ENCODE measurements at regions not wholly inside any gene's neighbourhood (a gene's known extent, or its start where the extent isn't known, plus 50 kb on each side); places are given as distances from the start of the nearest gene placed in this dataset.

- TF ChIP-seq MAX (IDR thresholded peaks at IDR 0.05; ENCODE audit: low read depth, low read length), result no peak
- no peak for TF ChIP-seq CTCF (IDR thresholded peaks at IDR 0.05; ENCODE audit: low read depth, low read length)
- no peak for TF ChIP-seq POLR2A (IDR thresholded peaks at IDR 0.05; ENCODE audit: extremely low read depth, insufficient read length)
- TF ChIP-seq MYC (IDR thresholded peaks at IDR 0.05; ENCODE audit: low read depth, low read length), result no peak
These were observed 141.3 kb upstream of the LYZL2 start for GRCh38 chr10:30770816-30771215.

GRCh38 chr10:30770229-30770628, 140.7 kb upstream of the LYZL2 start:
- no peak for TF ChIP-seq CTCF (IDR thresholded peaks at IDR 0.05; ENCODE audit: low read depth, low read length)
- no peak for TF ChIP-seq MYC (IDR thresholded peaks at IDR 0.05; ENCODE audit: low read depth, low read length)
- TF ChIP-seq MAX (IDR thresholded peaks at IDR 0.05; ENCODE audit: low read depth, low read length), result no peak
- TF ChIP-seq POLR2A (IDR thresholded peaks at IDR 0.05; ENCODE audit: extremely low read depth, insufficient read length), result no peak
- DNase-seq (ENCODE audit: low read depth), result no peak
- no peak overlapping the region for H3K4me3 ChIP-seq (ENCODE audit: low read depth, low read length)

More at GRCh38 chr10:30770816-30771215, 141.3 kb upstream of the LYZL2 start:
- no peak for DNase-seq (ENCODE audit: low read depth)
- no peak overlapping the region for H3K4me3 ChIP-seq (ENCODE audit: low read depth, low read length)

GRCh38 chr10:30769361-30769760, 139.8 kb upstream of the LYZL2 start:
- no peak for DNase-seq (ENCODE audit: low read depth)

GRCh38 chr10:30765616-30766015, 136.1 kb upstream of the LYZL2 start:
- H3K4me3 ChIP-seq (ENCODE audit: low read depth, low read length), result no peak overlapping the region
- no peak for DNase-seq (ENCODE audit: low read depth)
- TF ChIP-seq CTCF (IDR thresholded peaks at IDR 0.05; ENCODE audit: low read depth, low read length), result no peak
- no peak for TF ChIP-seq POLR2A (IDR thresholded peaks at IDR 0.05; ENCODE audit: extremely low read depth, insufficient read length)
- no peak for TF ChIP-seq MYC (IDR thresholded peaks at IDR 0.05; ENCODE audit: low read depth, low read length)
- TF ChIP-seq MAX (IDR thresholded peaks at IDR 0.05; ENCODE audit: low read depth, low read length), result no peak

More at GRCh38 chr10:30769361-30769760, 139.8 kb upstream of the LYZL2 start:
- TF ChIP-seq MYC (IDR thresholded peaks at IDR 0.05; ENCODE audit: low read depth, low read length) (no peak), MAX (IDR thresholded peaks at IDR 0.05; ENCODE audit: low read depth, low read length) (no peak), CTCF (IDR thresholded peaks at IDR 0.05; ENCODE audit: low read depth, low read length) (no peak), POLR2A (IDR thresholded peaks at IDR 0.05; ENCODE audit: extremely low read depth, insufficient read length) (no peak)
- no peak overlapping the region for H3K4me3 ChIP-seq (ENCODE audit: low read depth, low read length)

GRCh38 chr10:30765022-30765615, 135.6 kb upstream of the LYZL2 start:
- no peak for TF ChIP-seq CTCF (IDR thresholded peaks at IDR 0.05; ENCODE audit: low read depth, low read length)
- TF ChIP-seq MAX (IDR thresholded peaks at IDR 0.05; ENCODE audit: low read depth, low read length), result no peak
- no peak for TF ChIP-seq POLR2A (IDR thresholded peaks at IDR 0.05; ENCODE audit: extremely low read depth, insufficient read length)
- TF ChIP-seq MYC (IDR thresholded peaks at IDR 0.05; ENCODE audit: low read depth, low read length), result no peak
- H3K4me3 ChIP-seq (ENCODE audit: low read depth, low read length), result no peak overlapping the region
- DNase-seq (ENCODE audit: low read depth), result no peak
